ENCODE measurements at regions not wholly inside any gene's neighbourhood (a gene's known extent, or its start where the extent isn't known, plus 50 kb on each side); places are given as distances from the start of the nearest gene placed in this dataset.

GRCh38 chr1:148388260-148389026, 94.7 kb downstream of the PPIAL4G start (continued):
- TF ChIP-seq SATB2 (CRISPR knock-in tag; IDR thresholded peaks at IDR 0.05) (no peak), KMT2B (CRISPR knock-in tag; IDR thresholded peaks at IDR 0.05) (no peak; the same call in 1 of the 2 replicates), DDIT3 (CRISPR knock-in tag; IDR thresholded peaks at IDR 0.05) (no peak), ZNF83 (CRISPR knock-in tag; IDR thresholded peaks at IDR 0.05; ENCODE audit: borderline replicate concordance) (no peak), ZNF317 (CRISPR knock-in tag; IDR thresholded peaks at IDR 0.05) (no peak), HNF1B (CRISPR knock-in tag; IDR thresholded peaks at IDR 0.05) (peak; percentile 74; the same call in 1 of the 2 replicates), HMG20A (CRISPR knock-in tag; IDR thresholded peaks at IDR 0.05; ENCODE audit: borderline replicate concordance) (no peak), ZNF513 (CRISPR knock-in tag; conservative IDR thresholded peaks at IDR 0.05) (no peak), RBAK (CRISPR knock-in tag; IDR thresholded peaks at IDR 0.05) (no peak), HOXD1 (CRISPR knock-in tag; IDR thresholded peaks at IDR 0.05) (no peak), ZNF446 (CRISPR knock-in tag; IDR thresholded peaks at IDR 0.05) (no peak), SOX5 (CRISPR knock-in tag; IDR thresholded peaks at IDR 0.05; ENCODE audit: borderline replicate concordance) (no peak), ZNF484 (CRISPR knock-in tag; IDR thresholded peaks at IDR 0.05; ENCODE audit: borderline replicate concordance, low read depth) (no peak), ZC3H4 (CRISPR knock-in tag; IDR thresholded peaks at IDR 0.05; ENCODE audit: borderline replicate concordance) (no peak), ZNF605 (CRISPR knock-in tag; IDR thresholded peaks at IDR 0.05) (peak; percentile 59; the same call in 1 of the 2 replicates), YY1 (IDR thresholded peaks at IDR 0.05; ENCODE audit: insufficient read depth, insufficient replicate concordance, low read depth, low read length) (no peak), SNAPC5 (CRISPR knock-in tag; IDR thresholded peaks at IDR 0.05; ENCODE audit: borderline replicate concordance) (peak; percentile 99), CREB3 (CRISPR knock-in tag; IDR thresholded peaks at IDR 0.05) (no peak), KLF15 (CRISPR knock-in tag; IDR thresholded peaks at IDR 0.05; ENCODE audit: borderline replicate concordance) (no peak), KAT7 (CRISPR knock-in tag; IDR thresholded peaks at IDR 0.05; ENCODE audit: borderline replicate concordance) (no peak; the same call in 1 of the 2 replicates), CBFB (CRISPR knock-in tag; IDR thresholded peaks at IDR 0.05) (no peak), MYNN (CRISPR knock-in tag; IDR thresholded peaks at IDR 0.05; ENCODE audit: low read depth) (no peak), KDM2A (CRISPR knock-in tag; IDR thresholded peaks at IDR 0.05; ENCODE audit: borderline replicate concordance, low read depth) (no peak), CEBPG (CRISPR knock-in tag; IDR thresholded peaks at IDR 0.05) (peak; percentile 60), SMC3 (IDR thresholded peaks at IDR 0.05; ENCODE audit: low read length) (no peak; the same call in 1 of the 2 replicates), SIN3A (IDR thresholded peaks at IDR 0.05; ENCODE audit: borderline replicate concordance, low read depth, low read length) (no peak), ZZZ3 (CRISPR knock-in tag; IDR thresholded peaks at IDR 0.05; ENCODE audit: borderline replicate concordance) (no peak), DMAP1 (CRISPR knock-in tag; IDR thresholded peaks at IDR 0.05) (no peak), ZNF569 (CRISPR knock-in tag; IDR thresholded peaks at IDR 0.05; ENCODE audit: borderline replicate concordance) (no peak)
